Neural cell (in vitro differentiated cells): ENCODE measurements at regions not wholly inside any gene's neighbourhood (a gene's known extent, or its start where the extent isn't known, plus 50 kb on each side); places are given as distances from the start of the nearest gene placed in this dataset.

Source experiments
- CTCF ChIP-seq: fragments of 450-650 bp; IDR thresholded peaks from 2 replicates; pipeline ENCODE4 v1.5.1; 2014; ENCODE audit warnings: antibody characterized with exemption, mild to moderate bottlenecking, moderate library complexity; ENCODE audit not compliant: poor library complexity, severe bottlenecking
- EP300 ChIP-seq: fragments of 450-650 bp; conservative IDR thresholded peaks from 2 replicates; pipeline ENCODE4 v1.6.1; 2014; ENCODE audit warnings: antibody characterized with exemption, mild to moderate bottlenecking, moderate library complexity; ENCODE audit not compliant: poor library complexity, severe bottlenecking
- EZH2 ChIP-seq: fragments of 200-600, 300-800 bp; shearing (Covaris generic), sonication (generic); IDR thresholded peaks from 2 replicates; pipeline ENCODE4 v1.6.1; 2014; ENCODE audit warnings: antibody characterized with exemption, low read length, borderline replicate concordance, mild to moderate bottlenecking; ENCODE audit not compliant: insufficient read depth, poor library complexity, severe bottlenecking
- RAD21 ChIP-seq: fragments of 450-650 bp; conservative IDR thresholded peaks from 2 replicates; pipeline ENCODE4 v1.6.1; 2014; ENCODE audit warnings: antibody characterized with exemption, mild to moderate bottlenecking, moderate library complexity
- TAF1 ChIP-seq: IDR thresholded peaks from 2 replicates; pipeline ENCODE4 v1.6.1; 2012; ENCODE audit warnings: low read depth

- no peak for TF ChIP-seq CTCF
- no peak for TF ChIP-seq EP300
- no peak for TF ChIP-seq TAF1
- no peak for TF ChIP-seq RAD21
- no peak for TF ChIP-seq EZH2
Observed at GRCh38 chr10:10596256-10596655, 421.4 kb upstream of the CELF2 start.
